ENCODE measurements at regions not wholly inside any gene's neighbourhood (a gene's known extent, or its start where the extent isn't known, plus 50 kb on each side); places are given as distances from the start of the nearest gene placed in this dataset.

GRCh38 chr16:73389085-73389484 is 341.2 kb upstream of the ZFHX3 start:
- Histone ChIP-seq H3K9me3 (ENCODE audit: control insufficient read depth, low read depth, low read length) (no peaks in the 10 kb centered on the region), H3K27me3 (ENCODE audit: control insufficient read depth, insufficient read depth, low read length) (no peaks in the 10 kb centered on the region), H3K36me3 (ENCODE audit: control insufficient read depth, insufficient read depth, low read length) (no peaks in the 10 kb centered on the region), H3K4me1 (ENCODE audit: control insufficient read depth, insufficient read depth, low read length) (peaks cover 13% of the 10 kb centered on the region), H3K4me3 (ENCODE audit: low read length) (no peak overlapping the region), H3K27ac (ENCODE audit: low read length) (no peak overlapping the region)
- 38% methylated on average over 3 of the region's 6 CpGs for WGBS (ENCODE audit: insufficient coverage, low lambda C conversion rate)
- DNase-seq = no peak

GRCh38 chr16:73387979-73388378 is 340.1 kb upstream of the ZFHX3 start:
- Histone ChIP-seq H3K36me3 (ENCODE audit: control insufficient read depth, insufficient read depth, low read length) (no peaks in the 10 kb centered on the region), H3K9me3 (ENCODE audit: control insufficient read depth, low read depth, low read length) (no peaks in the 10 kb centered on the region), H3K27ac (ENCODE audit: low read length) (no peak overlapping the region), H3K4me1 (ENCODE audit: control insufficient read depth, insufficient read depth, low read length) (peaks cover 15% of the 10 kb centered on the region), H3K4me3 (ENCODE audit: low read length) (no peak overlapping the region), H3K27me3 (ENCODE audit: control insufficient read depth, insufficient read depth, low read length) (no peaks in the 10 kb centered on the region)
- no CpG with 5 or more reads among the region's 3 CpGs for WGBS (ENCODE audit: insufficient coverage, low lambda C conversion rate)
- no peak for DNase-seq

GRCh38 chr16:73385696-73386095 is 337.8 kb upstream of the ZFHX3 start:
- Histone ChIP-seq H3K27me3 (ENCODE audit: control insufficient read depth, insufficient read depth, low read length) (no peaks in the 10 kb centered on the region), H3K4me3 (ENCODE audit: low read length) (no peak overlapping the region), H3K36me3 (ENCODE audit: control insufficient read depth, insufficient read depth, low read length) (no peaks in the 10 kb centered on the region), H3K9me3 (ENCODE audit: control insufficient read depth, low read depth, low read length) (no peaks in the 10 kb centered on the region), H3K27ac (ENCODE audit: low read length) (no peak overlapping the region), H3K4me1 (ENCODE audit: control insufficient read depth, insufficient read depth, low read length) (peaks cover 15% of the 10 kb centered on the region)
- no CpG with 5 or more reads among the region's 5 CpGs for WGBS (ENCODE audit: insufficient coverage, low lambda C conversion rate)
- peak; percentile 58 to 82 for DNase-seq

DNA sequence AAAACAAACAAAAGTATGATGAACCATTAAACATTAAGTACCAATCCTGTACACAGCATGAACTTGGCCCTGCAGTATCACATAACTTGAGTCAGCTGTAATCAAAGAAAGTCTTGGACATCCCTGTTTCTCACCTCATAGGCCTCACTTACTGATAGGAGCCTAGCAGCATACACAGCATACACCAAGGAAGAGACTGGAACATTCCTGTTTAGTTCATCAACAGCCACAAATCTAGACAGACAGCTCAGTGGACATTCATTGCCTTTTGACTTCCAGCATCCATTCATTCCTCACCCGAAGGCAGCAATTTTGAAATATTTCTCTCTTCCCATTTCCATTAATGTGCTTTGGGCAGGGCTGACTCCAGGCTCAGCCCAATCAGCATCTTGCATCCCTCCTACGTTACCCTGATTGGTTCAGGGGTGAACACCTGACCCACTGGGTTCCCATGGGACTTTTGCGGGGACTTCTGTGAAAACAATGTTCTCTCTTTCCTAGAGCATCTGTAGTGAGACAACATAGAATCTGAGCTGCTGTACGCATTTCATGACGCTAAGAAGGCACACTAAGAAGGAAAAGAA is 336.7 kb upstream of the ZFHX3 start:
- peak; percentile 53 to 72 for DNase-seq
- H3K36me3 ChIP-seq (ENCODE audit: control insufficient read depth, insufficient read depth, low read length) = no peaks in the 10 kb centered on the region
- H3K27ac ChIP-seq (ENCODE audit: low read length) = peak overlapping the region; percentile 52
- WGBS (ENCODE audit: insufficient coverage, low lambda C conversion rate) = no CpG with 5 or more reads among the region's 5 CpGs
- H3K4me3 ChIP-seq (ENCODE audit: low read length) = no peak overlapping the region
- H3K27me3 ChIP-seq (ENCODE audit: control insufficient read depth, insufficient read depth, low read length) = no peaks in the 10 kb centered on the region
- peaks cover 15% of the 10 kb centered on the region for H3K4me1 ChIP-seq (ENCODE audit: control insufficient read depth, insufficient read depth, low read length)
- H3K9me3 ChIP-seq (ENCODE audit: control insufficient read depth, low read depth, low read length) = no peaks in the 10 kb centered on the region

GRCh38 chr16:73383988-73384365 is 336.0 kb upstream of the ZFHX3 start:
- Histone ChIP-seq H3K4me3 (ENCODE audit: low read length) (no peak overlapping the region), H3K36me3 (ENCODE audit: control insufficient read depth, insufficient read depth, low read length) (no peaks in the 10 kb centered on the region), H3K9me3 (ENCODE audit: control insufficient read depth, low read depth, low read length) (no peaks in the 10 kb centered on the region), H3K27me3 (ENCODE audit: control insufficient read depth, insufficient read depth, low read length) (no peaks in the 10 kb centered on the region), H3K27ac (ENCODE audit: low read length) (peak overlapping the region; percentile 52), H3K4me1 (ENCODE audit: control insufficient read depth, insufficient read depth, low read length) (peaks cover 17% of the 10 kb centered on the region)
- DNase-seq = no peak
- WGBS (ENCODE audit: insufficient coverage, low lambda C conversion rate) = no CpG with 5 or more reads among the region's 3 CpGs

DNA sequence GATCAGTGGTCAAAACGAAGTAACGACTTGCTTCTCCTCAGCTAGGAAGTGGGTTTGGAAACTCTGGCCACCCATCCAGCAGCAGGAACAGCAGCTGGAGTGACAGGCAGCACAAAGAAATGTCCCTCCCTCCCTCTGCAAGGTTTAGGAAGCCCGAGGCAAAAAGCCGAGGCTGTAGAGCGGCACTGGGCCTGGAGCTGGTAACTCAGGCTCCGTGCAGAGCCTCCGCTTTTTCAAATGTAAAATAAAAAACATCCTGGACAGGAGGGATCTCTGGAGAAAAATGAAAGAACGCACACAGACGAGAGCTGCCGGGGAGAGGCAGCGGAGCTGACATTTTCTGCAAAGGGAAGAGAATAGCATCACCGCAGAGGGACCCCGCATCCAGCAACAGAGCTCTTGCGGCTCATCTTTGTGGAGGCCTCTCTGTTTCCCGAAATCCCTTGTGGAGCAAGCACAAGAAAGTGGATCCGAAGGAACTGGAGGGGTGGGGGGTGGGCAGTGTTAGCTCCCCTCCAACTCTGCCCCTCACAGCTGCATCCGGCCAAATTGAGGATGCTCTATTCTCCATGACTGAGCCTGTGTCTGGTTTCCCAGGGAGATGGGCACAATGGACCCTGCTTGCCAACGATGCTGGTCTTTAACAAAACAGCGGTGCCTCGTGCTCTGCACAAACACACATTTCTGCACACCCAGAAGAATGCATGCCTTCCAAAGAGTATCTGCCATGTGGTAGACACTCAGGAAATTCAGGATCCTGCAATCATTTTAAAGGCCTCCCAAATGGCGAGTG is 335.5 kb upstream of the ZFHX3 start:
- no peaks in the 10 kb centered on the region for H3K36me3 ChIP-seq (ENCODE audit: control insufficient read depth, insufficient read depth, low read length)
- H3K27ac ChIP-seq (ENCODE audit: low read length) = no peak overlapping the region
- no peak overlapping the region for H3K4me3 ChIP-seq (ENCODE audit: low read length)
- DNase-seq = no peak
- no peaks in the 10 kb centered on the region for H3K27me3 ChIP-seq (ENCODE audit: control insufficient read depth, insufficient read depth, low read length)
- 61% methylated on average over 3 of the region's 21 CpGs for WGBS (ENCODE audit: insufficient coverage, low lambda C conversion rate)
- H3K9me3 ChIP-seq (ENCODE audit: control insufficient read depth, low read depth, low read length) = no peaks in the 10 kb centered on the region
- H3K4me1 ChIP-seq (ENCODE audit: control insufficient read depth, insufficient read depth, low read length) = peaks cover 22% of the 10 kb centered on the region

DNA sequence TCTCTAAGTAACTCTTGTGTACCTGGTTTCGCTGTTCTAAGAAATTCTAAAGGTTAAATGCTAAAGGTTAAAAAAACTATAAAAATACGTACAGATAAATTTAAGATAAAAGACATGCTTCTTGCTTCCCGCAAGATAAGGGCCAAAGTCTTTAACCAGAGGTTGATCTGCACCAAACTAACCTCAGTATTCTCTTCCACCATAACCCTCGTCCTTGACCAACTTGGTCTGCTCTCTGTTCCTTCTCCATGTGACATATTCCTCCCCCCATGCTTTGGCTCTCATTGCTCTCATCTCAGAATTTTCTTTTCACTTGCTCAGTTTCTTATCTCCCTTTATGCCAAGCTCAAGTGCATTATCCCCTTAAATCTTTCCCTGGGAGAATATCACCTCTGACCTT is 330.5 kb upstream of the ZFHX3 start:
- H3K27ac ChIP-seq (ENCODE audit: low read length) = peak overlapping the region; percentile 89
- DNase-seq = peak; percentile 53 to 79
- H3K36me3 ChIP-seq (ENCODE audit: control insufficient read depth, insufficient read depth, low read length) = no peaks in the 10 kb centered on the region
- H3K4me1 ChIP-seq (ENCODE audit: control insufficient read depth, insufficient read depth, low read length) = peaks cover 9% of the 10 kb centered on the region
- H3K9me3 ChIP-seq (ENCODE audit: control insufficient read depth, low read depth, low read length) = no peaks in the 10 kb centered on the region
- 55% methylated on average over 2 of the region's 4 CpGs for WGBS (ENCODE audit: insufficient coverage, low lambda C conversion rate)
- H3K4me3 ChIP-seq (ENCODE audit: low read length) = no peak overlapping the region
- H3K27me3 ChIP-seq (ENCODE audit: control insufficient read depth, insufficient read depth, low read length) = no peaks in the 10 kb centered on the region

- WGBS (ENCODE audit: insufficient coverage, low lambda C conversion rate) = 36% methylated on average over 5 of the region's 9 CpGs
- peak overlapping the region; percentile 88 for H3K27ac ChIP-seq (ENCODE audit: low read length)
- H3K4me1 ChIP-seq (ENCODE audit: control insufficient read depth, insufficient read depth, low read length) = peaks cover 14% of the 10 kb centered on the region
- peak; percentile 86 to 96 for DNase-seq
- no peak overlapping the region for H3K4me3 ChIP-seq (ENCODE audit: low read length)
- H3K9me3 ChIP-seq (ENCODE audit: control insufficient read depth, low read depth, low read length) = no peaks in the 10 kb centered on the region
- no peaks in the 10 kb centered on the region for H3K27me3 ChIP-seq (ENCODE audit: control insufficient read depth, insufficient read depth, low read length)
- no peaks in the 10 kb centered on the region for H3K36me3 ChIP-seq (ENCODE audit: control insufficient read depth, insufficient read depth, low read length)
Observed at GRCh38 chr16:73371584-73372319, 323.8 kb upstream of the ZFHX3 start.

DNA sequence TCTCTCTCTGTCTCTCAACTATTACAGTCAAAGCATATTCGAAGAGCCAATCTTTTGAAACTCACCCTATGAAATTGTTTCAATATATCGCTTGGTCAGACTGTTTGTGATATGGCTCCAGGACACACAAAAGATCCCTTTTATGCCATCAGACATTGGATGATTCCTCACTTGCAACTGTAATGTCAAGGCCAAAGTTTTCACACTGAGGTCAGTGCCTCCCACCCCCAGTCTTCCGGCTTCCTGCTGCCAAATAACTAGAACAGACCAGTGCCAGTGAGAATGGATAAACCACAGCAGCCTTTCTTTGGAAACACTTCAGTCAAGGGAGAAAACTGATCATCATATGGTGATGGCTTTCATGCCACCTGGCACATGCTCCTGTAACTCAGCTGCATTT is 321.9 kb upstream of the ZFHX3 start:
- WGBS (ENCODE audit: insufficient coverage, low lambda C conversion rate) = no CpG with 5 or more reads among the region's 3 CpGs

DNA sequence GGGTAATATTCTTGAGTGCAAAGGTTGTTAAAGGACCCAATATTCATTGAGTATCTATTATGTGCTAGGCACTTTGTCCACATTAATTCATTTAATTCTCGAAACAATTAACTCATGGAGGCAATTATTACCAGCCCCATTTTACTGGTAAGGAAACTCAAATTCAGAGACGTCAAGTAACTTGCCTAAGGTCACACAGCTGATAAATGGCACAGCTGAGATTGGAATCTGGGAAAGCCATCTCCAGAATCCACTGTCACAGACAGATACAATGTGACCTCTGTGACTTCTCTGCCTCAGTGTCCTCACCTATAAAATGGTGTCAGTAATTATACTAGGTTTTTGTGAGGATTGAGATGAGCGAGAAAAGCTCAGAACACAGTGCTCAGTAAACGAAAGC is 320.8 kb upstream of the ZFHX3 start:
- H3K27ac ChIP-seq (ENCODE audit: low read length) = no peak overlapping the region
- H3K36me3 ChIP-seq (ENCODE audit: control insufficient read depth, insufficient read depth, low read length) = no peaks in the 10 kb centered on the region
- 95% methylated on average over 3 of the region's 4 CpGs for WGBS (ENCODE audit: insufficient coverage, low lambda C conversion rate)
- H3K27me3 ChIP-seq (ENCODE audit: control insufficient read depth, insufficient read depth, low read length) = no peaks in the 10 kb centered on the region
- no peak for DNase-seq
- H3K4me3 ChIP-seq (ENCODE audit: low read length) = no peak overlapping the region
- H3K4me1 ChIP-seq (ENCODE audit: control insufficient read depth, insufficient read depth, low read length) = peaks cover 24% of the 10 kb centered on the region
- no peaks in the 10 kb centered on the region for H3K9me3 ChIP-seq (ENCODE audit: control insufficient read depth, low read depth, low read length)

More for the DNA sequence above, 321.9 kb upstream of the ZFHX3 start:
- H3K4me3 ChIP-seq (ENCODE audit: low read length) = no peak overlapping the region
- H3K36me3 ChIP-seq (ENCODE audit: control insufficient read depth, insufficient read depth, low read length) = no peaks in the 10 kb centered on the region
- H3K27ac ChIP-seq (ENCODE audit: low read length) = no peak overlapping the region
- peaks cover 22% of the 10 kb centered on the region for H3K4me1 ChIP-seq (ENCODE audit: control insufficient read depth, insufficient read depth, low read length)
- H3K27me3 ChIP-seq (ENCODE audit: control insufficient read depth, insufficient read depth, low read length) = no peaks in the 10 kb centered on the region
- no peak for DNase-seq
- no peaks in the 10 kb centered on the region for H3K9me3 ChIP-seq (ENCODE audit: control insufficient read depth, low read depth, low read length)

All from large intestine (tissue), 3 donors.